ENCODE measurements at regions not wholly inside any gene's neighbourhood (a gene's known extent, or its start where the extent isn't known, plus 50 kb on each side); places are given as distances from the start of the nearest gene placed in this dataset.

DNA sequence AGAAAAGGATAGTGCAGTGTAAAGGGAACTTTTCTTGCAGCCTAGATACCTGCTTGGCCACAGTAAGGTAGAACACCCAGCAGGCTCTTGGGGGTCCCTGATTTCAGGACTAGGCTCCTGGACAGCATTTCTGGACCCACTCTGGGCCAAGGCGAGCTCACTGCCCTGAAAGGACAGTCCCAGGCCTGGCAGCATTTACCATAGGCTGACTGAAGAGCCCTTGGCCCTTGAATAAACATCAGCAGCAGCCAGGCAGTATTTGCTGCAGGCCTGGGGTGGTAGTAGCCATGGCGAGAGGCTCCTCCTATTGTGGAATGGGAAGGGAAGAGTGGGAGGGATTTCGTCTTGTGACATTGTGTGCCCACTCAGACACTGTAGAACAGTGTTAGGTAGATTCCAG lies 529.2 kb downstream of the TUSC7 start:
- Histone ChIP-seq H3K27me3 (no peaks in the 10 kb centered on the region), H3K4me3 (replicated peaks in 1 of 3) (no peak overlapping the region), H3K4me1 (no peaks in the 10 kb centered on the region), H3K36me3 (no peaks in the 10 kb centered on the region), H3K27ac (no peak overlapping the region), H3K9me3 (no peaks in the 10 kb centered on the region)
- WGBS, 2 donors, result 41 to 64% methylated on average over 3 of the region's 3 CpGs
- no peak for DNase-seq
- TF ChIP-seq, protein P1, sequence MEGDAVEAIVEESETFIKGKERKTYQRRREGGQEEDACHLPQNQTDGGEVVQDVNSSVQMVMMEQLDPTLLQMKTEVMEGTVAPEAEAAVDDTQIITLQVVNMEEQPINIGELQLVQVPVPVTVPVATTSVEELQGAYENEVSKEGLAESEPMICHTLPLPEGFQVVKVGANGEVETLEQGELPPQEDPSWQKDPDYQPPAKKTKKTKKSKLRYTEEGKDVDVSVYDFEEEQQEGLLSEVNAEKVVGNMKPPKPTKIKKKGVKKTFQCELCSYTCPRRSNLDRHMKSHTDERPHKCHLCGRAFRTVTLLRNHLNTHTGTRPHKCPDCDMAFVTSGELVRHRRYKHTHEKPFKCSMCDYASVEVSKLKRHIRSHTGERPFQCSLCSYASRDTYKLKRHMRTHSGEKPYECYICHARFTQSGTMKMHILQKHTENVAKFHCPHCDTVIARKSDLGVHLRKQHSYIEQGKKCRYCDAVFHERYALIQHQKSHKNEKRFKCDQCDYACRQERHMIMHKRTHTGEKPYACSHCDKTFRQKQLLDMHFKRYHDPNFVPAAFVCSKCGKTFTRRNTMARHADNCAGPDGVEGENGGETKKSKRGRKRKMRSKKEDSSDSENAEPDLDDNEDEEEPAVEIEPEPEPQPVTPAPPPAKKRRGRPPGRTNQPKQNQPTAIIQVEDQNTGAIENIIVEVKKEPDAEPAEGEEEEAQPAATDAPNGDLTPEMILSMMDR (IDR thresholded peaks at IDR 0.05), result no peak
- TF ChIP-seq POLR2A (IDR thresholded peaks at IDR 0.05), result no peak
- intact Hi-C loops (cut with DNase I), result no loop called here

DNA sequence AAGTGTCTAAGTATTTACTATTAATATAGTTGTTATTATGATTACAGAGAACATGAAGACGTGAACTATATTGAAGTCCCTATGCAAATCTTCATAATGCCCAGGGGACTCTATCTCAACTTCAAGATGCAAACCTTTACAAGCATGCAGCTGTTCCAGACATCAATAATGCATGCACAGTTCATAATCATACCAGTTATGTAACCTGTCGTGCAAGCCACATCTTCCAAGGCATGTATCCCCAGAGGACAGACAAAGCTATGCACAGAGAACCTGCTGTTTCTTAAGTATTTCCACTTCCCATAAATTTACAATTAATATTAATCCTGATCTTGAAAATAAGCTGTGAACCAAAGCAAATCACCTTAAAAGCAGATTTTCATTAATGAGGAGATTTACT lies 534.1 kb downstream of the TUSC7 start:
- Histone ChIP-seq H3K4me1 (no peaks in the 10 kb centered on the region), H3K36me3 (no peaks in the 10 kb centered on the region), H3K9me3 (no peaks in the 10 kb centered on the region), H3K27me3 (no peaks in the 10 kb centered on the region), H3K27ac (no peak overlapping the region), H3K4me3 (replicated peaks in 1 of 3) (no peak overlapping the region)
- intact Hi-C loops (cut with DNase I), result no loop called here
- WGBS, 2 donors, result 88% methylated on average over 2 of the region's 2 CpGs
- DNase-seq, result no peak
- TF ChIP-seq, protein P1 (IDR thresholded peaks at IDR 0.05), result no peak
- TF ChIP-seq POLR2A (IDR thresholded peaks at IDR 0.05), result no peak

DNA sequence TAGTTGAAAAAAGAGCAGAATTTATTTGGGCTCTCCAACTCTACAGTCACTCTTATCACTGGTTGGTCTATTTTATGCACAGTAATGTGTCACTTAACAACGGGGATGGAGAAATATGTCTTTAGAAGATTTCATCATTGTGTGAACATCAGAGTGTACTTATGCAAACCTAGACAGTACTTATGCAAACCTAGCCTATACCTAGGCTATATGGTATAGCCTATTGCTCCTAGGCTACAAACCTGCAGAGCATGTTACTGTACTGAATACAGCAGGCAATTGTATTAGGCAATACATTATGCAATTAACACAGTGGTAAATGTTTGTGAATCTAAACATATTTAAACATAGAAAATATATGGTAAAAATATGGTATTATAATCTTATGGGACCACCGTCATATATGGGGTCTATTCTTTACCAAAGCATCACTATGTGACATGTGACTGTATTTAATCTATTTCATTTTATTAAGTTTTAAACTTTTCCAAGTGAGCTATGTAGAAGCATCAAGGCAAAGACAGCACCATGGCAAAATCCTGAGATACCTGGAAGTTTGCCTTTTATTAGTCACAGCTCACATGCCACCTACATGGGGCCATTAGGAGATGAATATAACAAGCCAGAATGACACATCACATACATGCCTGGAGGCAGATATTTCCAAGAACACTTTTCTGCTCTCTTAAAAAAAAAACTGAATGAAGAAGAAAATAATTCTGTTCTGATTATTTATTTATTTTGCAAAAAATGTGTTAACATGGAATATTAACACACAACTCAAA lies 537.4 kb downstream of the TUSC7 start:
- no peaks in the 10 kb centered on the region for H3K36me3 ChIP-seq
- WGBS, 2 donors, result 66 to 92% methylated on average over 2 of the region's 2 CpGs

GRCh38 chr3:117248153-117248552 lies 538.6 kb downstream of the TUSC7 start:
- Histone ChIP-seq H3K36me3 (no peaks in the 10 kb centered on the region), H3K4me1 (no peaks in the 10 kb centered on the region), H3K27me3 (no peaks in the 10 kb centered on the region), H3K4me3 (replicated peaks in 1 of 3) (no peak overlapping the region), H3K9me3 (no peaks in the 10 kb centered on the region), H3K27ac (no peak overlapping the region)
- 61 to 64% methylated on average over 1 of the region's 1 CpG for WGBS, 2 donors
- TF ChIP-seq POLR2A (IDR thresholded peaks at IDR 0.05), result no peak
- TF ChIP-seq, protein P1 (IDR thresholded peaks at IDR 0.05), result no peak
- DNase-seq, result no peak
- intact Hi-C loops (cut with DNase I), result no loop called here

More for the DNA sequence above, 537.4 kb downstream of the TUSC7 start:
- H3K27ac ChIP-seq, result no peak overlapping the region
- H3K4me1 ChIP-seq, result no peaks in the 10 kb centered on the region
- intact Hi-C loops (cut with DNase I), result no loop called here
- H3K27me3 ChIP-seq, result no peaks in the 10 kb centered on the region
- H3K9me3 ChIP-seq, result no peaks in the 10 kb centered on the region
- TF ChIP-seq POLR2A (IDR thresholded peaks at IDR 0.05), result no peak
- TF ChIP-seq, protein P1 (IDR thresholded peaks at IDR 0.05), result no peak
- H3K4me3 ChIP-seq (replicated peaks in 1 of 3), result no peak overlapping the region
- DNase-seq, result no peak

- 62 to 64% methylated on average over 2 of the region's 2 CpGs for WGBS, 2 donors
- no peaks in the 10 kb centered on the region for H3K27me3 ChIP-seq
Observed at GRCh38 chr3:117252208-117252607, 542.6 kb downstream of the TUSC7 start.

More at GRCh38 chr3:117252208-117252607, 542.6 kb downstream of the TUSC7 start:
- no peak overlapping the region for H3K27ac ChIP-seq
- H3K4me3 ChIP-seq (replicated peaks in 1 of 3), result no peak overlapping the region
- TF ChIP-seq POLR2A (IDR thresholded peaks at IDR 0.05), result no peak
- TF ChIP-seq, protein P1 (IDR thresholded peaks at IDR 0.05), result no peak
- H3K9me3 ChIP-seq, result no peaks in the 10 kb centered on the region
- no peaks in the 10 kb centered on the region for H3K36me3 ChIP-seq
- DNase-seq, result no peak
- intact Hi-C loops (cut with DNase I), result no loop called here
- H3K4me1 ChIP-seq, result no peaks in the 10 kb centered on the region

All from thyroid gland (tissue), 4 donors.